GM21825 (cell line): ENCODE measurements at regions not wholly inside any gene's neighbourhood (a gene's known extent, or its start where the extent isn't known, plus 50 kb on each side); places are given as distances from the start of the nearest gene placed in this dataset.
"Not testable (repeated sequence)": the region's sequence is repeated elsewhere in the genome, so short reads cannot be mapped to it uniquely, and the experiment has no call there.

Experiments used
- ATAC-seq: cut with Tn5 transposase; IDR thresholded peaks from one replicate; pipeline ENCODE4 v1.9.1; 2021; ENCODE audit warnings: mild to moderate bottlenecking, moderate library complexity; ENCODE audit not compliant: unreplicated experiment

DNA sequence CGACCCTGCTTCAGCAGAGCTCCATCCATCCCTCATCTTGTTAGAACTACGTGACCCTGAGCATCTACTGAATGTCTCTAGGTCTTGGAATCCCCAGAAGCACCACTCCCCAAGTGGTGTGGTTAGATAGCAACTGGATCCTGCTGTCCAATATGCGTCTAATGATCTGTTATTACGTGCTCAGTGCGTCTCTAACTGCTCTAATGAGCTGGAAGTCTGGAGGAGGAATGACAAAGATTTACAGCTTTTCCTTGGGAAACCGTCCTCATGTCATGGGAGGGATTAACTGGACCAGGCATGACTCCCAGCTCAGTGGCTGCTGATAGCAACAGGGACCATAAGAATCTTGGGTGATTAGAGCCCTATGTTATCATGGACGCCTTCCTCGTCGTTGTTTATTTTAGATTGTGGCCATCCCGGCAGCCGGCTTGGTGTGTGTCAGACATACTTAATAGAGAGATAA, 150.9 kb downstream of the HS3ST3B1 start:
- no peak for ATAC-seq

DNA sequence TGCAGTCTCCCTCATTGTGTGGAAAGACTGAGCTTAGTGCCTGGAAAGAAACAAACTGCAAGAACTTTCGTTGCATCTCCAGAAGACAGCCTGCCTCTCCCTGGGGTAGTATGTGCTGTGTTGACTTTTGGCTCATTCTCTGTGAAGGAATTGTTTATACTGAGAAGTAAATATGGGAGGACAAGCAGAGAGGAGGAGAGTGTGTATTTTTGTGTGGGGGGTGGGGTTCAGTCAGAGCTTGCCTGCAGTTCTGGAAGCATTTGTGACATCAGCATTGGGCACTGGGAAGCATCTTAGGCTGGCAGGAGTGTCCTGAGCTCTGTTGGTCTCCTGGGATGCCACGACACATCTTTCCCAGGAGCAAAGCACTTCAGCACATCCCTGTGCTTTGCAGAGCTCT, 147.9 kb downstream of the HS3ST3B1 start:
- no peak for ATAC-seq

DNA sequence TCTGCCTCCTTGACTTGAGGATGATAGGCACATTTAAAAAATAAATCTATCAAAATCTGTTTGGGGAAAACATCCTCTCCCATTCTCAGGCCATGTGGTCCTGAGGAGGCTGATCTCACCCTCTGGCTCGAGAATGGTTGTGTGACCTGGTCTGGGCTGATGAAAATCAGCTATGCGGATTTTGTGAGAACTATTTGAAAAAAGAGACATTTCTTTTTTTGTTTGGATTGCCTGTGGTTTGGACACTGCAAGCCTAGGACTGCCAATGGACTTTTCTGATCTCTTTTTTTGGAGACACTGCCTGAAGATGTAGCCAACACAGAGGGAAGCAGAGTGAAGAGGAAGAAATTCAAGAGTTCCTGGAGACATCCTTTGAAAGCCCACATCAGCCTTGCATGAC, 145.9 kb downstream of the HS3ST3B1 start:
- no peak for ATAC-seq

DNA sequence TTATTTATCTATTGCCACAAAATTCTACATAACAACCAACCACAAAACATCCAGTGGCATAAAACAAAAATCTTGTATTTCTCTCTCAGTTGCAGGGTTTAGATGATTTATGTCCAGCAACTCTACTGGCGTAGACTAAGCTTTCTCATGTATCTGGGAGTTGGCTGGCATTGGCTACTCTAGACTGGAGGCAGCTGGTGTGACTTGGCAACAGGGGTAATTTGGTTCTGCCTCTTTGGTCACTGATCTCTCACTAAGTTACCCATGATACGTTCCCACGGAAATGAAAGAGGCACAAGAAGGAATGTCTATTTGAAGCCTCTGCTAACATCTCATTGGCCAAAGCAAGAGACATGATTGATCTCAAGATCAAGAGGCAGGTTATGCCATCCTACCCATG, 144.0 kb downstream of the HS3ST3B1 start:
- no peak for ATAC-seq

DNA sequence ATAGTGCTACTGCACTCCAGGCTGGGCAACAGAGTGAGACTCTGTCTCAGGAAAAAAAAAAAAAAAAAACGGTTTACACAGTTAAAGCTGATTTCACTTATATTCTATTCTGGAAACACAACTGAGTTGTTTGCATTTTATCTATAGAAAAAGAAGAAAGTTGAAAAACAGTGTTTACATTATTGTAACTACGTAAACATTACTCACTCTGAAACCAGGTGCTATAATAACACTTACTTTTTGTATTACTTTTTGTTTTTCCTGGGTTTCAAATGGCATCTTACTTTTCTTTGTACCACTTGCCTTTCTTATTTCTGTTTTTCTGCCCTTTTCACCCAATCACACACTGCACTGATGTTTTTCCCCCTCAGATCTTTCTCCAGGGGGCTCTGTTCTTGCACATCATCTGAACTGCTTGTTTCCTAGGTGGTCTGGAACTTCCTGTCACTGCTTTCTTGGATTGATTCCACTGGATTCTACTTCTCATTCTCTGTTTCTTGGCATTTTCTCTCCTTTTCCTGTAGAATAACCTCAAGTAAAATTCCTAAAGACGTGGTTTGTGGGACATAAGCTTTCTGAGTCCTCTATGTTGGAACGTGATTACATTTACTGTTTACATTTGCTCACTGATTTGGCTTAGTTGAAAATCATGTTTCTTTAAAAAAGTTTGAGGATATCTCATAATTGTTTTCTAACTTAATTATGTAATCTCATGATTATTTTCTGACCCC, 142.1 kb downstream of the HS3ST3B1 start:
- ATAC-seq: no peak

DNA sequence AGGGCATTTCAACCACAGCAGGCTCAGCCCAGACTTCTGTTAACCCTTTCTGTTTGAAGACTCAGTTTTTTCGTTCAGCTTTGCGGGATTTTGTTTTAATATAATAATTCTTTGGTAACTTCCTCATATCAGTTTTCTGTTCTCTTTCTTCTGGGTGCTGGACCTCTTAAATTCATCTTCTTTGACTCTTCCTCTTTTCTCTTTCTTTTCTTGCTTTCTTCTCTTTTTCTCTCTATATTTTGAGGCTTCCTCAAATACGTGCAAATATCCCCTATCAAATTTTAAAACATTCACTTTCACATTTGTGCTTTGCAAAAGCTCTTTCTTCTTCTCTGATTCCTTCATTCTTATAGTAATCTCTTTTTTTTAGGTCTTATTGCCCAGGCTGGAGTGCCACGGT, 136.3 kb downstream of the HS3ST3B1 start:
- ATAC-seq: no peak

DNA sequence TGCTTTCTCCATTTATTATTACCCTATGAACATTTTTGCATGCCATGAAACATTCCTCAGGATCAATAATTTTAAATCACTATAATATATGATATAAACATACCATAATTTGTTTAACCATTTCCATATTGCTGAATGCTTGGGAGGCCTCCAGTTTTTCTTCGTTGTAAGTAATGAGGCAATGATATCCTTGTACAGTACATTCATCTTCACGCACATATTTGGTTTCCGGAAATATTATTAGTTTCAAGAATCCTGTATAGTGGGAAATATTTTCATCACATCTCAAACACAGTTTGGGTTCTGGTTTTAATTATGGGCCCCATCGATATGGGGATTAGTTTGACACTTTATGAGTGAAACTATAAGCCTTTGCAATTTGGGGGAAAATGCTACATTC, 135.4 kb downstream of the HS3ST3B1 start:
- ATAC-seq: no peak

DNA sequence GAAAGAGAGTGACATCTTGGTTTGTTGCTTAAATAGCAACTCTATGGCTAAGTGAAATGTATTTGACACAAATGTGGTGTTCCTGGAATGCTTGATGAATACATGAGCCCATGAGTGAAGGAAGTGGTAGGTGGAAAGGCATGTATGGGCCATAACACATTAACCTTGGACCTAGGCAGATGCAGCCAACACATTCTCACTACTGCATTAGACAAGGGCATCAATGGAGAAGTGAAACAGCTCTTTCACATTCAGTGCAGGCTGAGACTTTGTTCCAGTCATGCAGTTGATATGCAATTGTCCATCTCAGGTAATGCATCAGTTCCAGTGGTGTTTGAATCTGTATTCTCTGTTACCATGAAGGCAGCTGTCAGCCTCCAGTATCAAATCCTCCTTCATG, 133.6 kb downstream of the HS3ST3B1 start:
- no peak for ATAC-seq

DNA sequence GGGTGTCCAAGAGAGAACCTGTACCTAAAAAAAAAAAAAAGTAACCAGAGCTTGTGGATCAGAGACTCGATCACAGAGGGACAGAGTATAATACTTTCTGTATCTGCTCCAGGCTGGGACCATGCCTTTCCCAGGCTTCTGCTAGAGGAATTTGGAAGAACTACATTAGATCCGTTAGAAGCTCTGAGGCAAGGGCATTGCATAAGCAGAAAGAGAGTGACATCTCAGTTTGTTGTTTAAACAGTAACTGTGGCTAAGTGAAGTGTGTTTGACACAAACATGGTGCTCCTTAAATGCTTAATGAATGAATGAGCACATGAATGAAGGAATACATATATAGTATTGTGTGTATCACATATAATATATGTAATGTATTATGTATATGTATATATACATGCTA, 131.2 kb downstream of the HS3ST3B1 start:
- no peak for ATAC-seq

DNA sequence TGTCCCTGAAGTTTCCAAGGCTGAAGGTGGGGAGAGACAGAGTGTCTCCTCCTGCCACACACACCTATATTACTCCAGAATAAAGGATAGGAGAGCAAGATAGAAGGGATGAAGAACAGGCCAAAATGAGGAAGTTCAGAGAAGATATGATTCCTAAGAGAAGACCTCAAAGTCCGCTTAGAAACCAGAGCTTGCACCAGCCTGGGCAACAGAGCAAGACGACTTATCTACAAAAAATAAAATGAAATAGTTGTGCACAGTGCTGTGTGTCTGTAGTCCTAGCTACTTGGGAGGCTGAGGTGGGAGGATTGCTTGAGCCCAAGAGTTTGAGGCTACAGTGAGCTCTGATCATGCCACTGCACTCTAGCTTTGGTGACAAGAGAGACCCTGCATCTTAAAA, 128.2 kb downstream of the HS3ST3B1 start:
- ATAC-seq: no peak

DNA sequence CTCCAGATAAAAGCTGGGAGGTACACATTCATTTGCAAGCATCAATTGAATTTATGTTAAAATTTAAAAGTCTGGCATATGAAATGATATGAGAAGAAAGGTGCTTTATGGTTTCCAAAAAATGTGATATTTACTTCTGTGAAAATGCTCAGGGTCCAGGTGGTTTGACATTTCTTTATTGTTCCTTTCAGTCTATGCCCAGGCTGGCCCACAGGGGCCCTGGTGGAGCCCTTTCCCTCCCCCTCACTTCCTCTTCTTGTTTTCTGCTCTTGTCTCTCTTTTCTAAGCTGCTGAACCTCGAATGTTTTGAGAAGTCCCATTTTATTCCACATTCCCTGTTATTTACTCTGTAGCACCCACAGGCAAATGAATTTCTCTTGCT, 127.8 kb downstream of the HS3ST3B1 start:
- peak; percentile 51 for ATAC-seq

DNA sequence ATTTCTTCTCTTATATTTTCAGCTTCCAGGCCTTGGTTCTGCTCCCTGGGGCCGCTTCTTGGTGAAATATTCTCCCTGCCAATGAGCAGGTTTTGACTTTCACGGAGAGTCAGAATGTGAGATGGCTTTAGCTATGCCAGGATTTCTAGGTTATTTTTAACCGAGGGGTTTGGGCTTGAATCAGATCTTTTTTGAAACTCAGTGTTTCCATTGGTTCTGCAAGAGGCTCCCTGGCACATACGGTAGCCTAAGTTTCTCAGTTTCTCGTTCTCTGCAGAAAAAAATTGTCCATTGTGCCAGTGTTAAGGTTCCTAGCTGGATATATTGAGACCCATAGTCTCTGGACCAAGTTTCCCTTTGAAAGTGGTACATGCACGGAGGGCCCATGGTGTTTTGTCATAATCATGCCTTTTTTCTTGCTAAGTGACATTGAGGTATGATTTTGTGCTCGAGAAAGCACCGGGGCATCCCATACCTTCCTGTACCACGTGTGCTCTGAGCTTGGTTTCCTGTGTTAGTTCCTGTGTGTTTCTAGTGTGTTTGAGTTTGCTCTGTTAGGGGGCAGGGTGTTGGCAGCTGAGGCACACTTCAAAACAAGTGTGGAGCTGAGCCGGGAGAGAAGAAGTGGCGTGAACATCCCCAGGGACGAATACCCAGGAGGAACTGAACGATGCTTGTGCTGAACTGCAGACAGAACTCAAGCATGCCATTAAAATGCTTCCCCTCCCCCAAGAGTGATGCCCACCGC, 127.2 kb downstream of the HS3ST3B1 start:
- ATAC-seq: peak; percentile 85

DNA sequence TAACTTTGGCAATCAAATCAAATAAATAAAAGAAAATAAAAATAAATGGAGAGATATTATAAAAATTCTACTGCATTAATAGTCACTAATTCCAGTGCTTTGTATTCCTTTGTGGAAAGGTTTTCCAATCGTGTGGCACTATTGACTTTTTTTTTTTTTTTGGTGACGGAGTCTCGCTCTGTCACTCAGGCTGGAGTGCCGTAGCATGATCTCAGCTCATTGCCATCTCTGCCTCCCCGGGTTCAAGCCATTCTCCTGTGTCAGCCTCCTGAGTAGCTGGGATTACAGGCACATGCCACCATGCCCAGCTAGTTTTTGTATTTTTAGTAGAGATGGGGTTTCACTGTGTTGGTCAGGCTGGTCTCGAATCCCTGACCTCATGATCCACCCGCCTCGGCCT, 122.3 kb downstream of the HS3ST3B1 start:
- ATAC-seq: not testable (repeated sequence)

DNA sequence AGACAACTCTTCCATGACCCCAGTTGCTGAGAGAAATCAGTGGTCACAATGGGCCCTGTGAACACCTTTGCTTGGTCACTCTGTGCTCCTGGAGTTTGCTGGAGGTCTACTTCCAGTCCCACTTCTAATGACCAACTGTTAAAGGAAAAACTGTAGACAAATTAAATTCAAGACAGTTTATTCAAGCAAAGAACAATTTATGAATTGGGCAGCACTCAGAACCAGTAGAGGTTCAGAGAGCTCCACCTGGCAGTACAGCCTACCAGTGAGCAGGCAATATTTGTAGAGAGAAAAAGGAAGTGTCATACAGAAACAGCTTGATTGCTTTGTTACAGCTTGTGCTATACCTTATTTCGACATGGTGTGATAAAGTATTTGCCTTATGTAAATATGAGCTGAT, 116.5 kb downstream of the HS3ST3B1 start:
- ATAC-seq: no peak

DNA sequence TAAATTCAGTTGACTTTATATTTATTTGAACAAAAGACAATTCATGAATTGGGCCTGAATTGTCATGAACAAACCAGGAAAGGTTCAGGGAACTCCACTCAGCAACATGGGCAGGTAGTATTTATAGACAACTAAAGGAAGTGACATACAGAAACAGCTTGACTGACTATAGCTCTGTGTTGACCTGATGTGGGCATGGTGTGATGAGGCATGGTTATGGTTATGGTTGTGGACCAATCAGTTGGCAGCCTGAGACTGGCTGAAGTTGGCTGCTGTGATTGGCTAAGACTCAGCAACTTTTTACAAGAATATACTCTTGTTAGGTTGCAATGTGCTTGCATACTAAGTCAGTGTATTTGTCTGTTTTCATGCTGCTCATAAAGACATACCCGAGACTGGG, 108.4 kb downstream of the HS3ST3B1 start:
- ATAC-seq: no peak

DNA sequence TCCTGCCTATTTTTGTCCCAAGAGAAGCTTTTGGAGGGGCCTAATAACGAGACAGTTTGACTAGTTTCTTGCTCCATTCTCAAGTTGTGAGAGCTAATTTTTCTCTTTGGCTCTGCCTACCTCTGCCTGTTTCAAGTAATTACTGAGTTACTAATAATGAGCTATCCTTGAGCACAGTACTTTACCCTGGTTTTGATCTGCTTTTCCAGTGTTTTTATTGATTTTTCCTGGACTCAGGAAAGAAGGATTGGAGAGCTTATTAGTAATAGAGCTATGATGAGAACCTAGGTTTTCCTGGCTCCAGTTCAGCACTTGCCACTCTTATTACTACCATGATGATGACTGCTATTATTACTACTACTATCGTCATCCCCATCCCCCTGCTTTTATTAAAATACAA, 106.7 kb downstream of the HS3ST3B1 start:
- ATAC-seq: no peak

DNA sequence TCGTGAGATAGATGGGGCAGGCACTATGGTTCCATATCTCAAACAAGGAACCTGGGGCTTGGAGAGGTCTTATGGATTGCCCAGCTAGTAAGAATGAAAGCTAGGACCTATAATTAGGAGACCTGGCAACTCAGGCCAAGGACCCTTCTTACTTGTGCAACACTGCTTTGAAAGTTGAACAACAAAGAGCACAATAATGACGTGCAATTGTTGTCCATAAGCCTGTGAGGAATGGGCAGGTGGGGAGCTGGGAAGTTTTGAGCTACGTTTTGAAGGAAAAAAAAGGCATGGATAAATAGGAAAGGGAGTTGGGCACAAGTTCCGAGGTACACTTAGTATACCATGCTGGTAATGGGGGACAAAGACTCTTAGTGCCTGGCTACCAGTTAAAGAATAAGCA, 104.3 kb downstream of the HS3ST3B1 start:
- no peak for ATAC-seq
